ENCODE measurements at regions not wholly inside any gene's neighbourhood (a gene's known extent, or its start where the extent isn't known, plus 50 kb on each side); places are given as distances from the start of the nearest gene placed in this dataset.
"Not testable (repeated sequence)": the region's sequence is repeated elsewhere in the genome, so short reads cannot be mapped to it uniquely, and the experiment has no call there.

- no peak for DNase-seq
Observed at GRCh38 chr16:9014389-9014788, 50.7 kb upstream of the USP7 start.

- no peak for DNase-seq
Observed at GRCh38 chr16:9015489-9015888, 51.8 kb upstream of the USP7 start.

GRCh38 chr16:9016005-9016404, 52.3 kb upstream of the USP7 start:
- not testable (repeated sequence) for DNase-seq

GRCh38 chr16:9016824-9017223, 53.1 kb upstream of the USP7 start:
- DNase-seq: no peak

- no peak for DNase-seq
Observed at GRCh38 chr16:9027070-9027799, 63.5 kb upstream of the USP7 start.

GRCh38 chr16:9028491-9028890, 63.0 kb upstream of the HAPSTR1 start:
- DNase-seq: not testable (repeated sequence)

- no peak for DNase-seq
Observed at GRCh38 chr16:9031107-9031506, 60.3 kb upstream of the HAPSTR1 start.

GRCh38 chr16:9033125-9033830, 58.2 kb upstream of the HAPSTR1 start:
- peak; percentile 47 to 67 for DNase-seq

- DNase-seq: no peak
Observed at GRCh38 chr16:9034056-9034455, 57.4 kb upstream of the HAPSTR1 start.

- DNase-seq: no peak
Observed at GRCh38 chr16:9035996-9036395, 55.4 kb upstream of the HAPSTR1 start.

GRCh38 chr16:9039210-9039609, 52.2 kb upstream of the HAPSTR1 start:
- DNase-seq: no peak

- DNase-seq: no peak
Observed at GRCh38 chr16:9040800-9041412, 50.5 kb upstream of the HAPSTR1 start.
